Ascending aorta (tissue), 2 donors: ENCODE measurements at regions not wholly inside any gene's neighbourhood (a gene's known extent, or its start where the extent isn't known, plus 50 kb on each side); places are given as distances from the start of the nearest gene placed in this dataset.

ENCODE experiments used
- DNase-seq, 2 donors: peaks; one replicate each; pipeline ENCODE4 v3.0.0-alpha.2; 2019; ENCODE audit warnings: low spot score in 2 of 2
- H3K27ac ChIP-seq, 2 donors: fragments of 200-600 bp; sonication (generic); one replicate each; pipeline ENCODE4 v1.5.1; 2016 to 2017; ENCODE audit warnings: mild to moderate bottlenecking in 1 of 2
- H3K27me3 ChIP-seq: fragments of 200-600 bp; sonication (generic); one replicate; pipeline ENCODE4 v1.5.1; 2017
- H3K36me3 ChIP-seq, 2 donors: fragments of 200-600 bp; sonication (generic); one replicate each; pipeline ENCODE4 v1.5.1; 2016
- H3K4me1 ChIP-seq, 2 donors: fragments of 200-600 bp; sonication (generic); one replicate each; pipeline ENCODE4 v1.5.1; 2016 to 2017; ENCODE audit warnings: mild to moderate bottlenecking in 1 of 2
- H3K4me3 ChIP-seq, 2 donors: fragments of 200-600 bp; sonication (generic); one replicate each; pipeline ENCODE4 v1.5.1; 2016 to 2017; ENCODE audit warnings: mild to moderate bottlenecking in 1 of 2
- H3K9me3 ChIP-seq, 2 donors: fragments of 200-600 bp; sonication (generic); one replicate each; pipeline ENCODE4 v1.5.1; 2016
- CTCF ChIP-seq, 3 experiments: fragments of 200-600 bp in 2 of 3; fragments of 450-650 bp in 1 of 3; sonication (generic) in 2 of 3; IDR thresholded peaks; one replicate each; pipeline ENCODE4 v1.5.1; 2016 to 2019; ENCODE audit warnings: antibody characterized with exemption in 3 of 3, mild to moderate bottlenecking in 1 of 3, moderate library complexity in 1 of 3
- intact Hi-C: fragments of 100-400 bp; cut with DNase I; formaldehyde crosslinking; loops from one replicate; pipeline ENCODE4 v1.15.1; 2023

GRCh38 chr6:115219645-115220044, 841.0 kb downstream of the FRK start:
- intact Hi-C loops = no loop called here

GRCh38 chr6:115216835-115217234, 843.9 kb downstream of the FRK start:
- Histone ChIP-seq H3K4me3 (no peak overlapping the region), H3K36me3 (no peaks in the 10 kb centered on the region), H3K27ac (no peak overlapping the region), H3K9me3 (peaks cover 0 to under 1% of the 10 kb centered on the region in 2 donors), H3K4me1 (no peaks in the 10 kb centered on the region), H3K27me3 (no peaks in the 10 kb centered on the region)
- TF ChIP-seq CTCF (IDR thresholded peaks at IDR 0.05) = no peak
- intact Hi-C loops = no loop called here
- no peak for DNase-seq

More at GRCh38 chr6:115219645-115220044, 841.0 kb downstream of the FRK start:
- Histone ChIP-seq H3K4me3 (no peak overlapping the region), H3K27me3 (no peaks in the 10 kb centered on the region), H3K9me3 (peaks cover 0 to 5% of the 10 kb centered on the region in 2 donors), H3K36me3 (no peaks in the 10 kb centered on the region), H3K27ac (no peak overlapping the region), H3K4me1 (no peaks in the 10 kb centered on the region)
- no peak for TF ChIP-seq CTCF (IDR thresholded peaks at IDR 0.05)
- DNase-seq = no peak

GRCh38 chr6:115214283-115214682, 846.4 kb downstream of the FRK start:
- intact Hi-C loops = no loop called here
- Histone ChIP-seq H3K9me3 (no peaks in the 10 kb centered on the region), H3K4me1 (no peaks in the 10 kb centered on the region), H3K27ac (no peak overlapping the region), H3K4me3 (no peak overlapping the region), H3K27me3 (no peaks in the 10 kb centered on the region), H3K36me3 (no peaks in the 10 kb centered on the region)
- no peak for DNase-seq
- TF ChIP-seq CTCF (IDR thresholded peaks at IDR 0.05) = no peak

GRCh38 chr6:115203381-115203780, 857.3 kb downstream of the FRK start:
- no peak overlapping the region for H3K27ac ChIP-seq
- no peaks in the 10 kb centered on the region for H3K27me3 ChIP-seq
- no peak overlapping the region for H3K4me3 ChIP-seq
- H3K4me1 ChIP-seq = no peaks in the 10 kb centered on the region
- no peaks in the 10 kb centered on the region for H3K36me3 ChIP-seq
- intact Hi-C loops = no loop called here
- H3K9me3 ChIP-seq = no peaks in the 10 kb centered on the region
- DNase-seq = no peak
- TF ChIP-seq CTCF (IDR thresholded peaks at IDR 0.05) = no peak

GRCh38 chr6:115194981-115195638, 852.3 kb upstream of the HS3ST5 start:
- TF ChIP-seq CTCF (IDR thresholded peaks at IDR 0.05) = no peak
- H3K36me3 ChIP-seq = no peaks in the 10 kb centered on the region
- no peak overlapping the region for H3K4me3 ChIP-seq
- DNase-seq = no peak
- no peaks in the 10 kb centered on the region for H3K4me1 ChIP-seq
- H3K9me3 ChIP-seq = no peaks in the 10 kb centered on the region
- intact Hi-C loops = no loop called here
- H3K27ac ChIP-seq = no peak overlapping the region
- H3K27me3 ChIP-seq = no peaks in the 10 kb centered on the region

- no peak for TF ChIP-seq CTCF (IDR thresholded peaks at IDR 0.05)
- H3K27ac ChIP-seq = no peak overlapping the region
- H3K27me3 ChIP-seq = no peaks in the 10 kb centered on the region
- H3K4me1 ChIP-seq = no peaks in the 10 kb centered on the region
- DNase-seq = no peak
- intact Hi-C loops = no loop called here
- no peak overlapping the region for H3K4me3 ChIP-seq
- no peaks in the 10 kb centered on the region for H3K9me3 ChIP-seq
- H3K36me3 ChIP-seq = no peaks in the 10 kb centered on the region
Measured at GRCh38 chr6:115191989-115192388, 849.2 kb upstream of the HS3ST5 start.
